K562 (cell line): ENCODE measurements at regions not wholly inside any gene's neighbourhood (a gene's known extent, or its start where the extent isn't known, plus 50 kb on each side); places are given as distances from the start of the nearest gene placed in this dataset.
"Not testable (repeated sequence)": the region's sequence is repeated elsewhere in the genome, so short reads cannot be mapped to it uniquely, and the experiment has no call there.

Source experiments
- CBFB ChIP-seq: sonication (generic); formaldehyde crosslinking; IDR thresholded peaks from 2 replicates; pipeline ENCODE4 v1.4.0; 2020; ENCODE audit warnings: mild to moderate bottlenecking, missing genetic modification reagents
- CTCF ChIP-seq, 3 experiments: IDR thresholded peaks in 2 of 3; conservative IDR thresholded peaks in 1 of 3; 2 replicates each; pipeline ENCODE4 v1.5.1; 2011 to 2012; ENCODE audit warnings: low read length in 3 of 3, mild to moderate bottlenecking in 3 of 3, control low read depth in 2 of 3, improper control_type of control experiment in 1 of 3, inconsistent platforms in 1 of 3, low read depth in 1 of 3, mixed read lengths in 1 of 3, moderate library complexity in 1 of 3; ENCODE audit not compliant: insufficient read depth in 2 of 3
- GATAD2A ChIP-seq: fragments of 450-650 bp; IDR thresholded peaks from 2 replicates; pipeline ENCODE4 v1.6.1; 2017
- MAX ChIP-seq: sonication (generic); formaldehyde crosslinking; IDR thresholded peaks from 2 replicates; pipeline ENCODE4 v1.9.0; 2022; ENCODE audit warnings: mild to moderate bottlenecking, missing genetic modification reagents
- NCOA2 ChIP-seq, 2 experiments: fragments of 450-650 bp; IDR thresholded peaks; 2 replicates each; pipeline ENCODE4 v1.6.1; 2018; ENCODE audit warnings: mild to moderate bottlenecking in 2 of 2, moderate library complexity in 1 of 2; ENCODE audit not compliant: partially characterized antibody in 2 of 2
- ZNF75A ChIP-seq: fragments of 450-650 bp; formaldehyde crosslinking; IDR thresholded peaks from 2 replicates; pipeline ENCODE4 v1.4.0; 2020; ENCODE audit warnings: mild to moderate bottlenecking

GRCh38 chr13:54082309-54082708 lies 1053.7 kb downstream of the OLFM4 start:
- not testable (repeated sequence) for TF ChIP-seq GATAD2A; ZNF75A; CTCF (IDR thresholded peaks at IDR 0.05 in 2 of 3, conservative IDR thresholded peaks at IDR 0.05 in 1 of 3; ENCODE audit: insufficient read depth in 2 of 3, low read depth in 1 of 3, low read length in 3 of 3); NCOA2 (IDR thresholded peaks at IDR 0.05; ENCODE audit: partially characterized antibody in 2 of 2); CBFB; MAX
